ENCODE measurements at regions not wholly inside any gene's neighbourhood (a gene's known extent, or its start where the extent isn't known, plus 50 kb on each side); places are given as distances from the start of the nearest gene placed in this dataset.
"Not testable (repeated sequence)": the region's sequence is repeated elsewhere in the genome, so short reads cannot be mapped to it uniquely, and the experiment has no call there.

- not testable (repeated sequence) for DNase-seq
Measured at GRCh38 chr13:54268013-54268695, 1239.5 kb downstream of the OLFM4 start.

- no peak for DNase-seq
Measured at GRCh38 chr13:54287062-54287764, 1258.6 kb downstream of the OLFM4 start.

DNA sequence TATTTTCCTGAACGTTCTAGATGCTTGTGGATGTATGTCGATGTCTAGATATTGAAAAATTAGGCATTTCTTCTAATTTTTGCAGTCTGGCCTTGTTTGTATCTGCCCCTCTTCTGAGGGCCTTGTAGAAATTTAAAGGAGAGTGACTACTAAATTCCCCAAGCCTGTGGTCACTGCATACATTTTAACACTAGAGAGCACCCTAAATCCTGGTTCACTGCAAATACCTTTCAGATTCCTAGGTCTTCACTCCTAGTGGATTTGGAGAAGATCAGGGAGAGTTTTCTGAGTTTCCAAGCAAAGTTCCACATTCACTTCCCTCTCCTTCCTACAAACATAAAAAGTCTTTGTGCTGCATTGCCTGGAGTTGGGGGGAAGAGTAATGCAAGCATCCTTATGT, 1272.5 kb downstream of the OLFM4 start:
- DNase-seq = no peak

- no peak for DNase-seq
Measured at GRCh38 chr13:54305377-54305776, 1276.8 kb downstream of the OLFM4 start.

DNA sequence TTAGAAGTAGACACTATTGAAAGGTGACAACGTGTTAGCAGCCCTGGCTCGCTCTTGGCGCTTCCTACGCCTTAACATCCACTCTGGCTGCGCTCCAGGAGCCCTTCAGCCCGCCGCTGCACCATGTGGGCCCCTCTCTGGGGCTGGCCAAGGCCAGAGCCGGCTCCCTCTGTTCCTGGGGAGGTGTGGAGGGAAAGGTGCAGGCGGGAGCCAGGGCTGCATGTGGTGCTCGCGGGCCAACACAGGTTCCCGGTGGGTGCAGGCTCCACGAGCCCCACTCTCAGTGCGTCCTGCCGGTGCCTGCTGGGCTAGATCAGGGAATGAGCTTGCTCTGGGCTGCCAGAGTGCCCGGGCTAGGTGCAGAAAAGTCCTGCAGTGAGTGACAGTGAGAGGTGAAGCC, 1284.3 kb downstream of the OLFM4 start:
- no peak for DNase-seq

DNA sequence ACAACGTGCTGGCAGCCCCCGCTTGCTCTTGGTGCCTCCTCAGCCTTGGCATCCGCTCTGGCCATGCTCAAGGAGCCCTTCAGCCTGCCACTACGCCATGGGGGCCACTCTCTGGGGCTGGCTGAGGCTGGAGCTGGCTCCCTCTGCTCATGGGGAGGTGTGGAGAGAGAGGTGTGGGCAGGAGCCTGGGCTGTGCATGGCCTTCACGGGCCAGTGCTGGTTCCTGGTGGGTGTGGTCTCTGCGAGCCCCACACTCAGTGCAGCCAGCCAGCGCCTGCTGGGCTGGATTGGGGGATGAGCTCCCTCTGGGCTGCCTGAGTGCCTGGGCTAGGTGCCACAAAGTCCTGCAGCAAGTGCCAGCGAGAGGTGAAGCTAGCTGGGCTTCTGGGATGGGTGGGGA, 1289.1 kb downstream of the OLFM4 start:
- DNase-seq = no peak

- DNase-seq = no peak
Measured at GRCh38 chr13:54337540-54337939, 1308.9 kb downstream of the OLFM4 start.

- no peak for DNase-seq
Measured at GRCh38 chr13:54347531-54347930, 1318.9 kb downstream of the OLFM4 start.

- no peak for DNase-seq
Measured at GRCh38 chr13:54356209-54356608, 1327.6 kb downstream of the OLFM4 start.

DNA sequence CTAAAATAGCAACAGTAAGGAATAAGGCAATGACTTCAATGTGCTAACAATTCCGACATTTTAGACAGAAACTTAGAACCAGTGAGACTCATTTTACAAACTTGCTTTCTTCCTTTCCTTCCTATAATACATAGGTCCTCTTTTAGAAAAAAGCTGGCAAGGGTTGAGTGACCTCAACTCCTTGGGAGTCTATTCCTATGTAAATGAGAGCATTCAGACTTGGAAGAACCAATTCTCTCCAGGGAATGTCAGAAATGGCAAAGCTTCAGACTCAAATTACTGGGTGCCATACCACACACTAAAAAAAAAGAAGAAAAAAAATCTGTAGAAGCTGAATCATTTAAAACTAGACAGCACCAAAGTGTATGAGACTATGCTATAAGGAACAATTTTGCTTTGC, 1328.2 kb downstream of the OLFM4 start:
- no peak for DNase-seq

DNA sequence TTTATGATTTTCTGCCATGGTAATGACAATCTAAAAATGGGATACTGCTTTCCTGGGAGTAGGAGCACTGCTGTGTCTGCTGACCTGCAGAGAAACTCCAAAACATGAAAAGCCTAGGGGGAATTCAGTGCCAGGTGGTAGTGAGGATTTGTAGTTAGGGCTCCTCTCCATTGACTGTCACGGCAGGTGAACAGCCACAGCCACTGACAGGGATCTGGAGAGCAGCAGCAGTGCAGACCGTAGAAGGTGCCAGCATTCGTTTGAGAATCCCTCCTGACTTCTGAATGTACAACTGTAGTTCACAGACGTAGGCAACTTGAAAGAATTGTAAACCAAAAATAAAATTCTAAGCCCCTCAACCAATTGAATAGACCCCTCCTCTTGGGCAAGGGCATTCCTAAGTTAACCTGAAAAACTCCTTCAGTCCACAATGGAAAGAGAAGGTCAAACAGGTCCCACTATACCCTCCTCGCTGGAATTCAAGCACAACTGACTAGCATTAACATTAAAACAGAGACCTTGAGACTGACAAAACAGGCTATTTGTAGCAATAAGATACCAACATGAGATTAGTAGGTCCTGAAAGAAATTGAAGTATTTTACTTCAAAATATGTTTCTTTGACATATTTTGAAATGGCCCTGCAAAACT, 1328.8 kb downstream of the OLFM4 start:
- no peak for DNase-seq

DNA sequence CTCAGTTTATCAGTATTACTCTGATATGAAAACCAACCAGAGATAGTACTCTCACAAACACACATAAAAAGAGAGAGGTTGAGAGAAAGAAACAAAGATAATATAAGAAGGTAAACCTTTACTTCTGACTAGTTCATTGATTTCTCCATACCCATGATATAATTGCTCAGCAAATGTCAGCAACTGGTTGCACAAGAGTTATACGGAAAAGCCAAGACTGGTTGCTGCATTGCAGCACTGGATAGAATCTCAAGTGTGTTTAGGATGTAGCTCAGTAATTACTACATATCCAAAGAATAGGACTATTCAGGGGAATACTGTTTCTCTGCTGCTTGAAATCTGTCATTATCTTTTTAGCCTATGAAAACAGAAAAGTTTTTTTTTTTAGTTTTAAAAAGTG, 1332.8 kb downstream of the OLFM4 start:
- no peak for DNase-seq

DNA sequence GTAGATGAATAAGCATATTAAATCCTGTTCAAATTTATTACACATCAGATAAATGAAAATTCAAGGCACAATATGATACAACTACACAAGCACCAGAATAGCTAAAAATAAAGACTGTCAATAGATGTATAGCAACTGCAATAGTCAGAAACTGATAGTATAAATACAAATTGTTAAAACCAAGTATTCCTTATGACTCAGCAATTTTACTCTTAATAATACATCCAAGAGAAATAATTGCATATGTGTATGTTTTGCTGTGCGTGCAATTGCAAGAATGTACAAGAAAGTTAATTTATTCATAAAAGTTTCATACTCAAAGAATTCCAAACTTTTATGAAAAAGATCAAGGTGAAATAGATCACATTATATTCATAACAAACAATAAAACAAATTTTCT, 1338.1 kb downstream of the OLFM4 start:
- DNase-seq = no peak

GRCh38 chr13:54367639-54368271, 1339.1 kb downstream of the OLFM4 start:
- no peak for DNase-seq

GRCh38 chr13:54368387-54368786, 1339.8 kb downstream of the OLFM4 start:
- no peak for DNase-seq

- DNase-seq = no peak
Measured at GRCh38 chr13:54373211-54373610, 1344.6 kb downstream of the OLFM4 start.

- no peak for DNase-seq
Measured at GRCh38 chr13:54379461-54379860, 1350.8 kb downstream of the OLFM4 start.

GRCh38 chr13:54383604-54384003, 1355.0 kb downstream of the OLFM4 start:
- DNase-seq = no peak

- DNase-seq = no peak
Measured at GRCh38 chr13:54387625-54388024, 1359.0 kb downstream of the OLFM4 start.

GRCh38 chr13:54390841-54391240, 1362.2 kb downstream of the OLFM4 start:
- DNase-seq = no peak

GRCh38 chr13:54394085-54394700, 1365.6 kb downstream of the OLFM4 start:
- DNase-seq = no peak

- DNase-seq = no peak
Measured at GRCh38 chr13:54394908-54395307, 1366.3 kb downstream of the OLFM4 start.

- no peak for DNase-seq
Measured at GRCh38 chr13:54402495-54402894, 1373.9 kb downstream of the OLFM4 start.

Measured in activated effector memory CD4-positive, alpha-beta T cell treated with anti-CD3 and anti-CD28 coated beads, Interleukin-2, amount 50 U/mL, for 16 hours (primary cell).